ENCODE measurements at regions not wholly inside any gene's neighbourhood (a gene's known extent, or its start where the extent isn't known, plus 50 kb on each side); places are given as distances from the start of the nearest gene placed in this dataset.
A peak's percentile ranks its signal among the peaks of the same experiment; 100 is the strongest.

- Histone ChIP-seq H4K8ac (ENCODE audit: low read depth in 2 of 2, low read length in 2 of 2) (peak overlapping the region; percentile 98), H2BK120ac (ENCODE audit: low read depth, low read length) (peak overlapping the region; percentile 99), H3K9me1 (ENCODE audit: insufficient read depth, low read length) (peaks cover 7% of the 10 kb centered on the region), H3K56ac (ENCODE audit: extremely low read depth, insufficient read depth, low read length) (peak overlapping the region; percentile 97), H4K20me1 (ENCODE audit: insufficient read depth, low read length) (no peaks in the 10 kb centered on the region), H2AK9ac (replicated peaks; ENCODE audit: low read depth, low read length, poor library complexity) (no peak overlapping the region), H2BK15ac (ENCODE audit: low read depth, low read length) (peak overlapping the region; percentile 99; the same call in 1 of the 3 replicates), H3K79me1 (ENCODE audit: low read depth in 1 of 2, low read length in 2 of 2) (peaks cover 20 to 44% of the 10 kb centered on the region in 2 experiments; a peak in 3 of 4 replicates), H3K14ac (replicated peaks; ENCODE audit: low read depth, low read length) (no peak overlapping the region; the same call in 1 of the 2 replicates), H3K23ac (ENCODE audit: low read depth, low read length) (peak overlapping the region; percentile 97; the same call in 1 of the 2 replicates), H2AK5ac (ENCODE audit: low read depth, low read length) (no peak overlapping the region), H3K9ac (ENCODE audit: low read depth, low read length) (no peak overlapping the region), H3K4ac (ENCODE audit: low read depth, low read length) (peak overlapping the region; percentile 99), H2BK20ac (ENCODE audit: low read depth, low read length) (peak overlapping the region; percentile 100; the same call in 1 of the 2 replicates), H4K91ac (ENCODE audit: insufficient read depth, low read depth, low read length) (peak overlapping the region; percentile 99), H3K27me3 (ENCODE audit: control insufficient read depth, insufficient read depth, low read length) (no peaks in the 10 kb centered on the region), H2BK5ac (ENCODE audit: low read depth, low read length, poor library complexity, severe bottlenecking) (peak overlapping the region; percentile 99), H3K4me1 (ENCODE audit: control insufficient read depth, insufficient read depth, low read length) (peaks cover 11% of the 10 kb centered on the region), H3K36me3 (ENCODE audit: control insufficient read depth, insufficient read depth, low read length) (no peaks in the 10 kb centered on the region), H4K5ac (ENCODE audit: low read depth, low read length) (peak overlapping the region; percentile 98; the same call in 1 of the 2 replicates), H3K18ac (ENCODE audit: low read depth, low read length) (peak overlapping the region; percentile 98), H2AFZ (replicated peaks; ENCODE audit: low read length, poor library complexity) (no peak overlapping the region), H3K4me2 (ENCODE audit: low read depth, low read length) (peak overlapping the region; percentile 53; the same call in 1 of the 2 replicates), H3K4me3 (ENCODE audit: insufficient read depth, low read depth, low read length) (no peak overlapping the region), H3K9me3 (ENCODE audit: control insufficient read depth, insufficient read depth, low read length) (no peaks in the 10 kb centered on the region), H3K27ac (ENCODE audit: insufficient read depth, low read length) (peak overlapping the region; percentile 94)
- peak; percentile 98 for DNase-seq
- ChIA-PET CTCF (interaction anchor here (1.0 to 1.2 kb wide), 2 partner anchors 18 to 58 kb away, joined by 3 to 4 read pairs; no protein-coding TSS in a partner anchor), POLR2A (ENCODE audit: unreplicated experiment) (no interaction called here)
- WGBS, 2 experiments (ENCODE audit: extremely low coverage in 2 of 2, insufficient read length in 1 of 2), result no CpG with 5 or more reads among the region's 3 CpGs
- intact Hi-C loops (cut with micrococcal nuclease) (loop anchor here (1.0 kb wide), 1 partner anchor 58 kb away; no protein-coding TSS in a partner anchor), in situ Hi-C loops (cut with MboI; ENCODE audit: low sequenced_read_pairs) (no loop called here), dilution Hi-C loops (cut with HindIII; ENCODE audit: low sequenced_read_pairs, unreplicated experiment) (no loop called here)
- BruUV-seq (replicated peaks), result no TSS peak
- peak; percentile 92 for ATAC-seq (ENCODE audit: low read depth)
- TF ChIP-seq RFX5 (IDR thresholded peaks at IDR 0.05; ENCODE audit: low read depth, low read length) (no peak), MXI1 (IDR thresholded peaks at IDR 0.05; ENCODE audit: borderline replicate concordance, low read depth, low read length) (no peak), FOS (IDR thresholded peaks at IDR 0.05; ENCODE audit: low read depth, low read length) (peak; percentile 96), SMC3 (IDR thresholded peaks at IDR 0.05; ENCODE audit: low read depth, low read length) (no peak), RAD21 (IDR thresholded peaks at IDR 0.05; ENCODE audit: low read length) (peak; percentile 9; the same call in 1 of the 2 replicates), MAFK (IDR thresholded peaks at IDR 0.05; ENCODE audit: low read depth, low read length) (peak; percentile 67), MAZ (IDR thresholded peaks at IDR 0.05; ENCODE audit: borderline replicate concordance, low read depth, low read length) (no peak), BHLHE40 (IDR thresholded peaks at IDR 0.05; ENCODE audit: low read depth, low read length) (peak; percentile 62; the same call in 1 of the 2 replicates), RCOR1 (IDR thresholded peaks at IDR 0.05; ENCODE audit: insufficient replicate concordance, low read length) (no peak), POLR2A (IDR thresholded peaks at IDR 0.05; ENCODE audit: low read depth, low read length) (no peak)
- TF ChIP-seq, protein P1, sequence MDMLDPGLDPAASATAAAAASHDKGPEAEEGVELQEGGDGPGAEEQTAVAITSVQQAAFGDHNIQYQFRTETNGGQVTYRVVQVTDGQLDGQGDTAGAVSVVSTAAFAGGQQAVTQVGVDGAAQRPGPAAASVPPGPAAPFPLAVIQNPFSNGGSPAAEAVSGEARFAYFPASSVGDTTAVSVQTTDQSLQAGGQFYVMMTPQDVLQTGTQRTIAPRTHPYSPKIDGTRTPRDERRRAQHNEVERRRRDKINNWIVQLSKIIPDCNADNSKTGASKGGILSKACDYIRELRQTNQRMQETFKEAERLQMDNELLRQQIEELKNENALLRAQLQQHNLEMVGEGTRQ (IDR thresholded peaks at IDR 0.05; ENCODE audit: low read depth, low read length), result no peak
- TF ChIP-seq, protein P2, sequence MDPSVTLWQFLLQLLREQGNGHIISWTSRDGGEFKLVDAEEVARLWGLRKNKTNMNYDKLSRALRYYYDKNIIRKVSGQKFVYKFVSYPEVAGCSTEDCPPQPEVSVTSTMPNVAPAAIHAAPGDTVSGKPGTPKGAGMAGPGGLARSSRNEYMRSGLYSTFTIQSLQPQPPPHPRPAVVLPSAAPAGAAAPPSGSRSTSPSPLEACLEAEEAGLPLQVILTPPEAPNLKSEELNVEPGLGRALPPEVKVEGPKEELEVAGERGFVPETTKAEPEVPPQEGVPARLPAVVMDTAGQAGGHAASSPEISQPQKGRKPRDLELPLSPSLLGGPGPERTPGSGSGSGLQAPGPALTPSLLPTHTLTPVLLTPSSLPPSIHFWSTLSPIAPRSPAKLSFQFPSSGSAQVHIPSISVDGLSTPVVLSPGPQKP (IDR thresholded peaks at IDR 0.05; ENCODE audit: borderline replicate concordance, low read depth, low read length), result no peak
- TF ChIP-seq, protein P3, sequence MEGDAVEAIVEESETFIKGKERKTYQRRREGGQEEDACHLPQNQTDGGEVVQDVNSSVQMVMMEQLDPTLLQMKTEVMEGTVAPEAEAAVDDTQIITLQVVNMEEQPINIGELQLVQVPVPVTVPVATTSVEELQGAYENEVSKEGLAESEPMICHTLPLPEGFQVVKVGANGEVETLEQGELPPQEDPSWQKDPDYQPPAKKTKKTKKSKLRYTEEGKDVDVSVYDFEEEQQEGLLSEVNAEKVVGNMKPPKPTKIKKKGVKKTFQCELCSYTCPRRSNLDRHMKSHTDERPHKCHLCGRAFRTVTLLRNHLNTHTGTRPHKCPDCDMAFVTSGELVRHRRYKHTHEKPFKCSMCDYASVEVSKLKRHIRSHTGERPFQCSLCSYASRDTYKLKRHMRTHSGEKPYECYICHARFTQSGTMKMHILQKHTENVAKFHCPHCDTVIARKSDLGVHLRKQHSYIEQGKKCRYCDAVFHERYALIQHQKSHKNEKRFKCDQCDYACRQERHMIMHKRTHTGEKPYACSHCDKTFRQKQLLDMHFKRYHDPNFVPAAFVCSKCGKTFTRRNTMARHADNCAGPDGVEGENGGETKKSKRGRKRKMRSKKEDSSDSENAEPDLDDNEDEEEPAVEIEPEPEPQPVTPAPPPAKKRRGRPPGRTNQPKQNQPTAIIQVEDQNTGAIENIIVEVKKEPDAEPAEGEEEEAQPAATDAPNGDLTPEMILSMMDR (conservative IDR thresholded peaks at IDR 0.05; ENCODE audit: low read depth, low read length), result no peak
Observed at GRCh38 chr7:106717955-106718871, 57.3 kb upstream of the CCDC71L start.
